IPS DF 19.7 (cell line): ENCODE measurements at regions not wholly inside any gene's neighbourhood (a gene's known extent, or its start where the extent isn't known, plus 50 kb on each side); places are given as distances from the start of the nearest gene placed in this dataset.
"Not testable (repeated sequence)": the region's sequence is repeated elsewhere in the genome, so short reads cannot be mapped to it uniquely, and the experiment has no call there.

Source experiments
- DNase-seq: peaks from one replicate; pipeline ENCODE4 v3.0.0-alpha.2; 2013; ENCODE audit warnings: low read depth, low spot score

DNA sequence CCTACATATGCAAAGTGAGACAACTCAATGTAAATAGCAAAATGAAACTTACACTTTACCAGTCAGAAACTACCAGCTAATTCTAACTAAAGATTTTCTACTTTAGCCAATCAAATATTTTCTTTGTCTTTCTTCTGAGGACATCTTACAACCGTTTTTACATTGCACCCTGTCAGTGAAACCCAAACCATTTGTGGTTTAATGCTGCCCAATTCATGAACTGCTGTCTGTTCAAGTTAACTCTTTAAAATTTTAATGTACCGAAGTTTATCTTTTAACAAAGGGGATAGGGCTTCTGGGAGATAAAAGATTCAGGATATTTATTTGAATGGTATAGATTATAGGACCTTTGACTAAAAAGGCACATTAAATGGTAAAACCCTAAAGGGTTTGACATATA is 121.3 kb upstream of the HDDC2 start:
- DNase-seq, result no peak

- DNase-seq, result peak; percentile 9
Measured at GRCh38 chr6:125431971-125432370, 130.2 kb upstream of the HDDC2 start.

- no peak for DNase-seq
Measured at GRCh38 chr6:125432963-125433362, 131.2 kb upstream of the HDDC2 start.

GRCh38 chr6:125434760-125435159 is 133.0 kb upstream of the HDDC2 start:
- no peak for DNase-seq

GRCh38 chr6:125439512-125439911 is 137.7 kb upstream of the HDDC2 start:
- DNase-seq, result no peak

GRCh38 chr6:125444006-125444923 is 142.5 kb upstream of the HDDC2 start:
- DNase-seq, result no peak

DNA sequence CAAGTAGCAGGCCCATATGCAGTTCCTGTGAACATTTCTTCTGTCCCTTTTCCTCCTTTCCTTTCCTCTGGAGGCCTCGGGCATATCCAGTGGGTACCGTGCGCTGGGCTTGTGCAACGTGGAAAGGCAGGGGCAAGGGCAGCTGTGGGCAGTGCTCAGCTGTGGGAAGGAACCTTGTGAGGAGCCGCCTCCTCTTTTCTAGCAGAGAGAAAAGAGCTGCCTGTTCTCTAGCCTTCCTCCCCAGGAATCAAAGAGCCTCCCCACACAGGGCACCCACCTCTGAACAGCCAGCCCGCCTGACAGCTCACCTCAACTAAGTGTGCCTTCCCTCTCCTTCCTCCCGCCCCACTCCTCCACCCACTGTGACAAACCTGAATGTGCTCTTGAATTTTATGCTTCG is 143.3 kb upstream of the HDDC2 start:
- DNase-seq, result no peak

DNA sequence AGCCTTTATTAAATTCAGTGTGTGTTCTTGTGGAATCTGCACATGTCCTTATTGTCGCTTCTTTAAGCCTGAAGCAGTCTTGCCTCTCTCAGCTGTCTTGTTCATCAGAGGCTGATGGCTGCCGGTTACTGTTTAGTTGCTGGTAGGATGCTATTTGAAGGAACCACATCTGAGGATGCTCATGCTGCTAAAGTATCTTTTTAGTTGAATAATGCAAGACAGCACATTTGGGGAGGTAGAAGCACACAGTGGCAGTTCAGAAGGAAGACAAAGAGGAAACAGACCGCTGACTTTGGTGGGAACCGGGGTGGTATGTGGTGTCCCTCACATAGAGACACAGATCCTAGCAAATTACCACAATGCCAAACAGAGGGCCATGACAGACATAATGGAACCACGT is 144.2 kb upstream of the HDDC2 start:
- DNase-seq, result no peak

GRCh38 chr6:125451750-125452149 is 150.0 kb upstream of the HDDC2 start:
- no peak for DNase-seq

DNA sequence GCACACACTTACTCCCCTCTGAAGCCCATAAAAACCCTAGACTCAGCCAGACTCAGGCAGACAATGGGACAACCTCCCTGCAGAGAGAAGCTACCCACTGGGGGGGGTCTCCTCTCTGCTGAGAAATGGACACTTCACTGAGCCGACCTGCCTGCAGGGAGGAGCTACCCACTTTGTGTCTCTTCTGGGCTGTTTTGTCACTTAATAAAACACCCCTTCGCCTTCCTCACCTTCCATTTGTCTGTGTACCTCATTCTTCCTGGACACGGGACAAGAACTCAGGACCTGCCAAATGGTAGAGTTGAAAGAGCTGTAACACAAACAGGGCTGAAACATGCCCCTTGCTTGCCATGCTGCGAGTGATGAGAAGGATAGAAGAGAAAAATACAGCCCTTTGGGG is 151.7 kb upstream of the HDDC2 start:
- no peak for DNase-seq

DNA sequence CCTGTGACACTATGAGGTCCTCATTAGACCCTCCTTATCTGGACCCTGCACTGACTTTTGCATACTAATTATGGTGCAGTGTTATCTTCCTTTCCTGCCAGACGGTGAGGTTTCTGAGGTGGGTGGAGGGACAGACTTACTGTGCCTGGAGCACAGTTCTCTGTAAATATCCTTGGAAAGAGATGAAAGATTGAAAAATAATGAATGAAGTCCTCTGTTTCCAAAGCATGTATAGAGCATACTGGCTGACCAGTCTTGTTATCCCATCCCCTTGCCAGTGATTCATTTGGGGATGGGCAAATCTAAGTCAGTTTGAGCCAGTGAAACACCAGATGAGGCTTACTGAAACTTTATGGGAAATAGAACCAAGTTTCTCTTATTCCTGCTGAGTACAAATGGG is 152.6 kb upstream of the HDDC2 start:
- DNase-seq, result no peak

GRCh38 chr6:125458493-125458892 is 156.7 kb upstream of the HDDC2 start:
- DNase-seq, result not testable (repeated sequence)

- DNase-seq, result not testable (repeated sequence)
Measured at GRCh38 chr6:125465332-125465731, 163.6 kb upstream of the HDDC2 start.

DNA sequence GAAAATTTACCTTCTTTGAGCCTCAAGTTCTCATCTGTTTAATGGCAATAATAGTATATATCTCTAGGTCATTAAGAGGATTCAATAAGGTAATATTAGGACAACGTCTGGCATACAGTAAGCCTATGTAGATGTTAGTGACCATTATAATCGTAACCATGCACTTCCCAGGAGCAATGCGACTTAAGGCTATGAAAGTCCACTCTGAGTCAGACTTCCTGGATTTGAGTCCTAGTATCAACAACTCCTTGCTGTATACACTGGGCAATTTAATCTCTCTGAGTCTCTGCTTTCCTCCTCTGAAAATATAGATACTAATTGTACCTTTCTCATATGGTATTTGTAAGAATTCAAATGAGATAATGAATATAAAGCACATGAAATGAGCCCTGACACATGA is 168.1 kb upstream of the HDDC2 start:
- DNase-seq, result no peak

GRCh38 chr6:125471667-125472066 is 169.9 kb upstream of the HDDC2 start:
- DNase-seq, result no peak

DNA sequence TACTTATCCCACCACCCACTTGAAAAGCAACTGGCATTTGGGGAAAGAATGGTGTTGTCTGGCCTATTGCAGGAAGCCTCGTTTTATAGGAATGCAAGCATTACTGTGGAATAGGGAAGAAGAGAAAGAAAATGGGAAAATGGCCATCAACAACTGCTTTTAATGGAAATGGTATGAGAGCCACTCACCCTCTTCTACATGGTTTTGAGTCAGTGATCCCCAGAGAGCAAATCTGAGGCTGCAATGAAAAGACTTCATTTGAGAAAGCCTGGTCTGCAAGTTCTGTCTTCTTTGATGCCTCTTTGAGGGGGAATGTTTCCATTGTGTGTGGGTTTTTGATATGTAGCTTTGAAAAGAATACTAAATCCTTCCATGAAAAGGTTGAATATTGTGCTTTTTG is 172.3 kb upstream of the HDDC2 start:
- DNase-seq, result no peak

GRCh38 chr6:125477156-125477555 is 175.4 kb upstream of the HDDC2 start:
- no peak for DNase-seq

DNA sequence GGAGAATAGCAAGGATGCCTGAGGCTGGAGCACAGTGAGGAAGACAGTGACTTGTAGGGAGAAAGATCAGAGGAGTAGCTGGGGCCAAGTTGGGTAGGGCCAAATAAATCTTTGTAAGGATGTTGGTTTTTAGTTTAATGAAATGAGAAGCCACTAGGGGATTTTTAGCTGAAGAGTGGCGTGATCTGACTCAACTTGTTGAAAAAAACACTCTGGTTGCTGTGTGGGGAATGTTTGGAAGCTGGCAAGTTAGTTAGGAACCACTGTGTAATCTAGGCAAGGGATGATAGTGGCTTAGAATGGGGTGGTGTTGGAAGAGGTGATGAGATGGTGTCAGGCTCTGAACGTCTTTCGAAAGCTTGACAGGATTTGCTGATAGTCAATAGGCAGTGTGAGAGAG is 176.1 kb upstream of the HDDC2 start:
- no peak for DNase-seq

DNA sequence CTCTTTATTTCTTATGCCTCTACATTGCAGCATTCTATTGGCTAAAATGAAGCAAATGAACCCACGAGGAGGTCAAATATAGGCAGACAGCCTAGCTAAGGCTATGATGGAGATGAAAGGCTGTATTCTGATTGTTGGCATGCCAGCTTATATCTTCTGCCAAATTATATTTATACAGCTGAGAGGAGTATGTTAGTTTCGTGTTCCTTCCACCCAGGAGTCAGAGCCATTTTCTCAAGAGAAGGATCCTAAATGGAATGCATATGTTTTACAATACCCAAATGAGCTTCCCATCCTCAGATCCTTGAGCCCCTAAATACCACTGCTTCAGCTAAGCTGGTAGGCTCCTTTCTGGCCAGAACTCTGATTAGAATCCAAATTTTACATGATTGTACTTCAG is 178.4 kb upstream of the HDDC2 start:
- DNase-seq, result no peak

GRCh38 chr6:125480571-125480970 is 178.8 kb upstream of the HDDC2 start:
- no peak for DNase-seq

DNA sequence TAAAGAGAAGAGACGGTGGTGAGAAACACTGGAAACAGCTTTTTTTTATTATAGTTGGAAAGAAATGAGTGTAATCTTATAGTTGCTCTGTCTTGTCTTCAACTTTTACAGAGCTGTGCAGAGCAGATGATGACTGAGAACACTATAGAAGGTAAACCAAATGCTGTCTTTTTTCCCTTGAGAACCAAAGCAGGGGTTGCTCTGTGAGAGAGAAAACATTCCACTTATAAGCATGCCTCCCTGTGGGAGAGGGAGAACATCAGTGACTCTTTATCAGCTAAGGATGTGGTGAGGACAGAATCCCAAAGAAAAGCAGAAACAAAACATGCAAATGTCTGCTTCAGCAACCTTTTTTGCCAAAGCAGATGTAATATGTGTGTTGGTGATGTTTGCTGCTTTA is 179.3 kb upstream of the HDDC2 start:
- no peak for DNase-seq

DNA sequence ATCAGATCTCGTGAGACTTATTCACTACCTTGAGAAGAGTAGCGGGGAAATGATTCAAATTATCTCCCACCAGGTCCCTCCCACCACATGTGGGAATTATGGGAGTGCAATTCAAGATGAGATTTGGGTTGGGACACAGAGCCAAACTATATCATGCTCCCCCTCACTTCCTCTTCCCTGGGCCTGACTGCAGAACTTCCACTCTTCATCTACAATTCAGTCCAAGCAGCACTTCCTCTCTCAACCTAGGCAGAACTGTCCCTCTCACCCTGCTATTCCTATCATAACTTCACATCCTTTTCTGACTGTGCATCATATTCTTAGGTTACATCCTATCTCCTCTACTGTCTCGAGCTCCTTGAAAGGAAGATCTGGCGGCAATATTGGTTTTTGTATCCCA is 184.0 kb upstream of the HDDC2 start:
- DNase-seq, result no peak

DNA sequence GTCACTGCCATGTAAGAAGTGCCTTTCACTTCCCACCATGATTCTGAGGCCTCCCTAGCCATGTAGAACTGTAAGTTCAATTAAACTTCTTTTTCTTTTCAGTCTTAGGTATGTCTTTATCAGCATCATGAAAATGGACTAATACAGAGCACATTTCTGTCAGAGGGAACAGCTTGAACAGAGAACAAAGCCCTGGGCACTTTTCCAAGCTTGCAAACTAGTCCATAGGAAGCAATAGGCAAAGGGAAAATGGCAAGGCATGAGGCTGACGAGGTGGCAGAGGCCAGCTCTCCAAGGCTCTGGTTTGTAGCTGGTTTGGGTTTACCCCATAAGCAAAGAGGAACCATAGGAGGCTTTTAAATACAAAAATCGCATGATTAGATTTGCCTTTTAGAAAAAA is 185.1 kb upstream of the HDDC2 start:
- no peak for DNase-seq
